Left ventricle myocardium superior (tissue), 1 donor: ENCODE measurements at regions not wholly inside any gene's neighbourhood (a gene's known extent, or its start where the extent isn't known, plus 50 kb on each side); places are given as distances from the start of the nearest gene placed in this dataset.

ENCODE experiments used
- ATAC-seq: fragments of 200-7000 bp; cut with Tn5 transposase; one replicate; pipeline ENCODE4 v1.9.1; 2020; ENCODE audit warnings: mild to moderate bottlenecking, moderate library complexity
- DNase-seq: peaks from one replicate; pipeline ENCODE4 v3.0.0-alpha.2; 2020
- intact Hi-C: fragments of 100-400 bp; cut with micrococcal nuclease; formaldehyde crosslinking; loops from one replicate; pipeline ENCODE4 v1.11.0; 2022
- donor health status: DM: no; HTN: yes; CAD: no; lungs with severe emphysema.

DNA sequence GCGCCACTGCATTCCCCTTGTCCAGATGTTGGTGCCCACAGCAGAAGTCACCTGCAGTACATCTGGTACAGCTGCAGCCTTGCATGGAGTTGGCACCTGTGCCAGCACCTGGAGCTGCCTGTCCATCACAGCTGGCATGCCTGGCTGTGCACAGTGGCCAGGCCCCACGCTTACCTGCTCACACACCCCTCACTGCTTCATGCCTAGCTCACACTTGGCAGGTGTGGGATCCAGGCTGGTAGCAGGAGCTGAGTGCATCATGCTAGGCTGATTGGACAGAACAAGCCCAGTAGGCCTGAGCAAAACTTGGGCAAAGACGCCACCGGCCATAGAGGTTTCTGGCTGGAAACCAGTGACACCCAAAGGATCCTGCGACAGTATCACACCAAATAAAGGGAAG lies 402.8 kb downstream of the FOXG1 start:
- ATAC-seq, result no peak
- intact Hi-C loops, result no loop called here
- DNase-seq, result no peak

- intact Hi-C loops, result no loop called here
- no peak for ATAC-seq
- no peak for DNase-seq
These were observed 409.1 kb downstream of the FOXG1 start for GRCh38 chr14:29175706-29176105.

DNA sequence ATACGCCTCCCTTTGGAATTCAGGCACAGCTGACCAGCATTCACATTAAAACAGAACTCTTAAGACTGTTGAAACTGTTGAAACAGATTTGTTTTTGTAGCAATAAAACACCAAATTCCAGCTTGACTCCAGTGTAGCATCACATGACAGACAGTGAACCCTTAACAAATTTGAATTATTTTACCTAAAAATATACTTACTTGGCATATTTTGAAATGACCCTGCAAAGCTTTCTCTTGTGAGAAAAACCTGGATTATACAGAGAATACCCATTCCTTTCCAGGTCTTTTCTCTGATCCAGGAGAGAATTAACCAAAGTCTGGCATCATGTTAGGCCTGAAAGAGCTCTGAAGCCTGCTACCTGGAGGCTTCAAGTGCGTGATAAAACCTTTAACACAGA lies 410.3 kb downstream of the FOXG1 start:
- intact Hi-C loops, result no loop called here
- ATAC-seq (no peak), DNase-seq (no peak)

GRCh38 chr14:29178971-29179370 lies 412.4 kb downstream of the FOXG1 start:
- ATAC-seq (no peak), DNase-seq (no peak)
- intact Hi-C loops, result no loop called here

- DNase-seq, result no peak
- no peak for ATAC-seq
- intact Hi-C loops, result no loop called here
These were observed 424.5 kb downstream of the FOXG1 start for GRCh38 chr14:29191092-29191491.

GRCh38 chr14:29197557-29197956 lies 431.0 kb downstream of the FOXG1 start:
- intact Hi-C loops, result no loop called here
- ATAC-seq, result no peak
- DNase-seq, result no peak

GRCh38 chr14:29205658-29206057 lies 439.1 kb downstream of the FOXG1 start:
- intact Hi-C loops, result no loop called here
- DNase-seq (no peak), ATAC-seq (no peak)

DNA sequence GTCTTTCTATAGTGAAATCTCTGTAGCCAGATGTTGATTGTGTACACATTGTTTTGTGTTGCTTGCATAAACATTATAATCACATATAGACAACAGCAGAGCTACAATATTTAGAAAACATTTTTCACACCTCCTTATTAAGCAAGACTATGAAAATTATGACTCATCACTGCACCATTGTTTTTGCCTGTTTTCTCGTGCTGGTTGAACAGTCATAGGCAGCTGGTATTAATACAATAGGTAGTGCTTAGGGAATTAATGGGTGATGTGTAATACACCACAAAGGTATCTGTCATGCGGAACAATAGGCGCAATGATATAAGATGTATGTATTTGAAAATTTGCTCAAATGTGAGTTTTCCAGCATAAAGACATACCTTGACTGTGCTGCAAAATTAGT lies 449.3 kb downstream of the FOXG1 start:
- DNase-seq, result no peak
- ATAC-seq, result no peak
- intact Hi-C loops, result no loop called here

GRCh38 chr14:29216268-29217232 lies 450.0 kb downstream of the FOXG1 start:
- intact Hi-C loops, result no loop called here
- ATAC-seq, result no peak
- no peak for DNase-seq

DNA sequence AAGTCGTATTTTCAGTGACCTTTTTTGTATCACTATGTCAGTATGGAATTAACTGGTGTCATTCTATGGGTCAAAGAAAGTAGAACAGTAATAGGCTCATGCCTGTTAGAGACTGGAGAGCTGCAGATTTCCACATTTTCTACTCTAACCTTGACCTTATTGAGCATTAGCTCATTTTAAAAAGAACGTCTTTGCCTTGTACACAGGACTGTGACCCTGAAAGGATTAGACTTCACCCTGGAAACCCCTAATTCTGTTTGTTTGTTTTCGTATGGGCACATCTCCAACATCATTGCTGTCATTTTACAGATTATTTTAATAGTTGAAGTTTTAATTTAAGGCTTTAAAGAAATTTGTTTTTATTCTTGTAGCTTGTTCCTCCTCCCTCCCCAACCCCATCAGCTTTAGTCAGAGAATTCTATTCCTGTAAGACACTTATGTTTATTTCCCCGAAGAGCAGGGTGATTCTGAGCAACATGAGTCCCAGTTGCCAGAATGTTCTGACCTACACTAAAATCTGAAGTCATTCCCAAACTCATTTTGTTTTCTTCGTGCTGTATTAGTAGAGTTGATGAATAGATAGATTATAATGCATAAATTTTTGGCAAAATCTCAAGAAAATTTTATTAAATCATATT lies 451.3 kb downstream of the FOXG1 start:
- ATAC-seq (no peak), DNase-seq (no peak)
- intact Hi-C loops, result no loop called here

GRCh38 chr14:29220072-29220471 lies 453.5 kb downstream of the FOXG1 start:
- intact Hi-C loops, result loop anchor here (5.0 kb wide), 1 partner anchor 972 kb away; no protein-coding TSS in a partner anchor
- DNase-seq (no peak), ATAC-seq (no peak)

GRCh38 chr14:29220566-29220965 lies 454.0 kb downstream of the FOXG1 start:
- no peak for ATAC-seq
- no peak for DNase-seq
- intact Hi-C loops, result loop anchor here (5.0 kb wide), 1 partner anchor 972 kb away; no protein-coding TSS in a partner anchor

- intact Hi-C loops, result loop anchor here (5.0 kb wide), 1 partner anchor 970 kb away; no protein-coding TSS in a partner anchor
- DNase-seq (no peak), ATAC-seq (no peak)
These were observed 455.4 kb downstream of the FOXG1 start for GRCh38 chr14:29222006-29222405.

- ATAC-seq (no peak), DNase-seq (no peak)
- intact Hi-C loops, result loop anchor here (5.0 kb wide), 1 partner anchor 970 kb away; no protein-coding TSS in a partner anchor
These were observed 456.2 kb downstream of the FOXG1 start for GRCh38 chr14:29222671-29223268.

DNA sequence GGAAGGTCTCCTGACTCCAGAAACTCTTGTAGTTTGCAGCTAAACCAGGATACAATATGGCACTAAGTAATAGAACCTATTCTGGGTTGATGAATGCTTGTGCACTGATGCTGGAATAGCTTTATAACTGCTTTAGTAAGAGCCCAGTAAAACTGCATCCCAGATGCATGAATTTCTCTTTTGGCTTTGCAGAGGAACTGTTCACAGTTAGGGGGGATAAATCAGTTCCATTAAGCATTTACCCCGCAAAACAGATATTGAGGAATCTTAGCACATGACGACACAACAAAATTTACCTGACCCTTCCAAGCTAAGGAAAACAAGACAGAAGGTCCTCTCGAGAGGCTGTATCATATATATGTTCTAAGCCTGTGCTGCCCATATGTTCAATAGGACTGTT lies 457.4 kb downstream of the FOXG1 start:
- DNase-seq, result no peak
- no peak for ATAC-seq
- intact Hi-C loops, result loop anchor here (5.0 kb wide), 1 partner anchor 968 kb away; no protein-coding TSS in a partner anchor

GRCh38 chr14:29227631-29228030 lies 461.0 kb downstream of the FOXG1 start:
- intact Hi-C loops, result no loop called here
- DNase-seq (no peak), ATAC-seq (no peak)

DNA sequence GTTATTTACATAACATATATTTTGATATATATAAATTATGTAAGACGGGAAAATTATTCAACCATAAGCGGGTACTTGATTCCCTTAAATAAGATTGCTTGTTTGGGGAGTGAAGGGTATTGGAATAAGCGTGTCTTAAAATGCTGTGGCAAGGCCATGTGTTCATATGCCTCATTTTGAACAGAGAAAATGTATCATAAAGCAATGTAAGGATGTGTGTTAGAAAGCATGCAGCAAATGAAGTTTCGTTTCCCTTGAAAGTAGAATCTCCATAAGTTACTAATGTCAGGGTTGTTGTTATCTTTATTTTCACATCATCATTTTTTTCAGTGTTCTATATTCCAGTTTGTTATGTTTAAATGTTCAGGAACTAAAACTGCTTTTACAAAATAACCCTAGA lies 465.6 kb downstream of the FOXG1 start:
- DNase-seq (no peak), ATAC-seq (no peak)
- intact Hi-C loops, result no loop called here

GRCh38 chr14:29232711-29233110 lies 466.1 kb downstream of the FOXG1 start:
- DNase-seq (no peak), ATAC-seq (no peak)
- intact Hi-C loops, result no loop called here

GRCh38 chr14:29233188-29233587 lies 466.6 kb downstream of the FOXG1 start:
- no peak for ATAC-seq
- intact Hi-C loops, result no loop called here
- no peak for DNase-seq

GRCh38 chr14:29235991-29236390 lies 469.4 kb downstream of the FOXG1 start:
- ATAC-seq (no peak), DNase-seq (no peak)
- intact Hi-C loops, result no loop called here
